WTC11 (cell line): ENCODE measurements at regions not wholly inside any gene's neighbourhood (a gene's known extent, or its start where the extent isn't known, plus 50 kb on each side); places are given as distances from the start of the nearest gene placed in this dataset.
"Not testable (repeated sequence)": the region's sequence is repeated elsewhere in the genome, so short reads cannot be mapped to it uniquely, and the experiment has no call there.

Experiments used
- ATAC-seq: fragments of 200-7000 bp; cut with Tn5 transposase; 2 replicates; pipeline ENCODE4 v1.10.0; 2021; ENCODE audit warnings: mild to moderate bottlenecking, moderate library complexity
- CTCF ChIA-PET: fragments of 300-600 bp; sonication (Branson Sonifier 250); formaldehyde crosslinking; loops from one replicate; lab custom pipeline; 2021; ENCODE audit warnings: antibody characterized with exemption; lab: Charles Lee
- POLR2A ChIA-PET: fragments of 350-600 bp; sonication (Branson Sonifier 250); formaldehyde crosslinking; loops from one replicate; lab custom pipeline; 2021; ENCODE audit warnings: antibody characterized with exemption; lab: Charles Lee
- DNase-seq: peaks from one replicate; pipeline ENCODE4 v3.0.0; 2021; ENCODE audit warnings: low spot score
- H3K27ac Mint-ChIP-seq: 2 replicates; pipeline ENCODE4 v1.8.0; 2021; ENCODE audit warnings: mixed read lengths
- H3K27me3 Mint-ChIP-seq: 2 replicates; pipeline ENCODE4 v1.8.0; 2021; ENCODE audit warnings: low read depth, mild to moderate bottlenecking, moderate library complexity, mixed read lengths
- H3K36me3 Mint-ChIP-seq: 2 replicates; pipeline ENCODE4 v1.8.0; 2021; ENCODE audit warnings: mixed read lengths
- H3K4me1 Mint-ChIP-seq: 2 replicates; pipeline ENCODE4 v1.8.0; 2022; ENCODE audit warnings: mixed read lengths
- H3K4me3 Mint-ChIP-seq: 2 replicates; pipeline ENCODE4 v1.8.0; 2021; ENCODE audit warnings: mild to moderate bottlenecking, moderate library complexity, mixed read lengths
- H3K9me3 Mint-ChIP-seq: 2 replicates; pipeline ENCODE4 v1.8.0; 2021; ENCODE audit warnings: mixed read lengths
- CTCF ChIP-seq: fragments of 200-600 bp; IDR thresholded peaks from 2 replicates; pipeline ENCODE4 v1.8.0; 2022; ENCODE audit warnings: antibody characterized with exemption
- E2F5 ChIP-seq: sonication (generic); formaldehyde crosslinking; IDR thresholded peaks from 2 replicates; pipeline ENCODE4 v1.8.1; 2022; ENCODE audit warnings: mild to moderate bottlenecking, moderate library complexity, missing genetic modification reagents
- GABPB1 ChIP-seq: sonication (generic); formaldehyde crosslinking; IDR thresholded peaks from 2 replicates; pipeline ENCODE4 v1.8.1; 2023; ENCODE audit warnings: mild to moderate bottlenecking, missing genetic modification reagents
- GTF2I ChIP-seq: fragments of 250-450 bp; sonication (Bioruptor Pico); conservative IDR thresholded peaks from 2 replicates; pipeline ENCODE4 v1.4.0; 2021; ENCODE audit warnings: mild to moderate bottlenecking
- HMGXB4 ChIP-seq: sonication (generic); formaldehyde crosslinking; IDR thresholded peaks from 2 replicates; pipeline ENCODE4 v1.8.1; 2023; ENCODE audit warnings: mild to moderate bottlenecking, moderate library complexity, missing genetic modification reagents
- MYBL2 ChIP-seq: sonication (generic); formaldehyde crosslinking; IDR thresholded peaks from 2 replicates; pipeline ENCODE4 v1.8.1; 2023; ENCODE audit warnings: mild to moderate bottlenecking, moderate library complexity, missing genetic modification reagents
- NFATC4 ChIP-seq: fragments of 250-450 bp; sonication (Bioruptor Pico); IDR thresholded peaks from 2 replicates; pipeline ENCODE4 v1.9.0; 2021; ENCODE audit warnings: mild to moderate bottlenecking
- STAT6 ChIP-seq: sonication (generic); formaldehyde crosslinking; conservative IDR thresholded peaks from 2 replicates; pipeline ENCODE4 v1.8.1; 2023; ENCODE audit warnings: mild to moderate bottlenecking, low read depth, missing genetic modification reagents, moderate library complexity
- USF2 ChIP-seq: sonication (generic); formaldehyde crosslinking; IDR thresholded peaks from 2 replicates; pipeline ENCODE4 v1.8.1; 2023; ENCODE audit warnings: mild to moderate bottlenecking, missing genetic modification reagents, moderate library complexity
- ZNF121 ChIP-seq: sonication (generic); formaldehyde crosslinking; IDR thresholded peaks from 2 replicates; pipeline ENCODE4 v1.8.0; 2023; ENCODE audit warnings: missing genetic modification reagents
- ZNF219 ChIP-seq: sonication (generic); formaldehyde crosslinking; IDR thresholded peaks from 2 replicates; pipeline ENCODE4 v1.8.0; 2023; ENCODE audit warnings: missing genetic modification reagents, mild to moderate bottlenecking, borderline replicate concordance
- ZNF232 ChIP-seq: sonication (generic); formaldehyde crosslinking; IDR thresholded peaks from 2 replicates; pipeline ENCODE4 v1.8.0; 2022; ENCODE audit warnings: mild to moderate bottlenecking, missing genetic modification reagents
- ZNF317 ChIP-seq: sonication (generic); formaldehyde crosslinking; IDR thresholded peaks from 2 replicates; pipeline ENCODE4 v1.8.1; 2023; ENCODE audit warnings: low read depth, mild to moderate bottlenecking, moderate library complexity, missing genetic modification reagents, borderline replicate concordance
- ZNF416 ChIP-seq: fragments of 250-450 bp; sonication (Bioruptor Pico); IDR thresholded peaks from 2 replicates; pipeline ENCODE4 v1.9.0; 2021; ENCODE audit warnings: mild to moderate bottlenecking, inconsistent platforms

- ATAC-seq (no peak), DNase-seq (no peak)
- peaks cover 7% of the 10 kb centered on the region for H3K4me1 Mint-ChIP-seq
- no peak overlapping the region for H3K27ac Mint-ChIP-seq
- CTCF ChIA-PET, result no interaction called here
- H3K27me3 Mint-ChIP-seq, result no peaks in the 10 kb centered on the region
- H3K4me3 Mint-ChIP-seq, result no peak overlapping the region
- H3K9me3 Mint-ChIP-seq, result no peaks in the 10 kb centered on the region
- no peak for TF ChIP-seq E2F5
- TF ChIP-seq CTCF, result no peak
- TF ChIP-seq USF2, result no peak
- POLR2A ChIA-PET, result interaction anchor here (0.6 kb wide), 1 partner anchor 12 kb away, joined by 11 read pairs; no protein-coding TSS in a partner anchor
- no peaks in the 10 kb centered on the region for H3K36me3 Mint-ChIP-seq
These were observed 229.5 kb downstream of the GATA3 start for GRCh38 chr10:8283986-8284385.

GRCh38 chr10:8285970-8286369, 231.5 kb downstream of the GATA3 start:
- ATAC-seq, H3K4me3 Mint-ChIP-seq, DNase-seq, H3K36me3 Mint-ChIP-seq, H3K27ac Mint-ChIP-seq, H3K27me3 Mint-ChIP-seq, H3K9me3 Mint-ChIP-seq, POLR2A ChIA-PET, CTCF ChIA-PET: not testable (repeated sequence)
- peaks cover 20% of the 10 kb centered on the region for H3K4me1 Mint-ChIP-seq

- peaks cover 20% of the 10 kb centered on the region for H3K4me1 Mint-ChIP-seq
- no peak overlapping the region for H3K27ac Mint-ChIP-seq
- H3K9me3 Mint-ChIP-seq, result no peaks in the 10 kb centered on the region
- POLR2A ChIA-PET, result no interaction called here
- TF ChIP-seq ZNF219 (no peak), MYBL2 (CRISPR knock-in tag) (no peak), ZNF232 (no peak), ZNF317 (CRISPR knock-in tag) (no peak), GABPB1 (CRISPR knock-in tag) (no peak), ZNF416 (CRISPR knock-in tag) (no peak), NFATC4 (CRISPR knock-in tag) (no peak), STAT6 (CRISPR knock-in tag) (no peak), ZNF121 (CRISPR knock-in tag) (no peak), E2F5 (no peak), HMGXB4 (CRISPR knock-in tag) (no peak), GTF2I (no peak)
- no peaks in the 10 kb centered on the region for H3K36me3 Mint-ChIP-seq
- H3K27me3 Mint-ChIP-seq, result no peaks in the 10 kb centered on the region; the same call in 1 of the 2 replicates
- DNase-seq (no peak), ATAC-seq (no peak)
- no peak overlapping the region for H3K4me3 Mint-ChIP-seq
- CTCF ChIA-PET, result interaction anchor here (0.6 to 1.4 kb wide), 3 partner anchors 12 to 921 kb away, joined by 3 read pairs; no protein-coding TSS in a partner anchor
These were observed 234.1 kb downstream of the GATA3 start for GRCh38 chr10:8288600-8288999.
